H1 (cell line): ENCODE measurements at regions not wholly inside any gene's neighbourhood (a gene's known extent, or its start where the extent isn't known, plus 50 kb on each side); places are given as distances from the start of the nearest gene placed in this dataset.

Source experiments
- EP300 ChIP-seq, 2 experiments: IDR thresholded peaks; 1 replicate in 1 of 2; 2 replicates in 1 of 2; pipeline ENCODE4 v1.6.1; 2011 to 2012; ENCODE audit warnings: low read depth in 2 of 2, low read length in 2 of 2, mild to moderate bottlenecking in 2 of 2, borderline replicate concordance in 1 of 2, inconsistent platforms in 1 of 2, moderate library complexity in 1 of 2
- HDAC2 ChIP-seq, 2 experiments: fragments of 300-600 bp in 1 of 2; sonication (generic) in 1 of 2; IDR thresholded peaks; 2 replicates each; pipeline ENCODE4 v1.6.1; 2011 to 2012; ENCODE audit warnings: low read depth in 2 of 2, low read length in 2 of 2, mild to moderate bottlenecking in 2 of 2, moderate library complexity in 2 of 2, borderline replicate concordance in 1 of 2, inconsistent platforms in 1 of 2
- KDM4A ChIP-seq: IDR thresholded peaks from one replicate; pipeline ENCODE4 v1.7.1; 2012; ENCODE audit warnings: low read depth, mild to moderate bottlenecking, moderate library complexity, low read length, inconsistent platforms; ENCODE audit not compliant: severe bottlenecking
- POLR2AphosphoS5 ChIP-seq: IDR thresholded peaks from 2 replicates; pipeline ENCODE4 v1.6.1; 2011; ENCODE audit warnings: low read depth, low read length
- RNF2 ChIP-seq: fragments of 200-900, 300-1000 bp; sonication (generic); IDR thresholded peaks from 2 replicates; pipeline ENCODE4 v1.7.1; 2016; ENCODE audit warnings: borderline replicate concordance, low read depth, mild to moderate bottlenecking, antibody characterized with exemption, low read length; ENCODE audit not compliant: poor library complexity, severe bottlenecking; ENCODE audit errors: missing control alignments
- SIN3A ChIP-seq, 2 experiments: IDR thresholded peaks in 1 of 2; conservative IDR thresholded peaks in 1 of 2; 2 replicates each; pipeline ENCODE4 v1.6.1; 2011 to 2012; ENCODE audit warnings: low read length in 2 of 2, improper control_type of control experiment in 1 of 2, low read depth in 1 of 2, mild to moderate bottlenecking in 1 of 2

DNA sequence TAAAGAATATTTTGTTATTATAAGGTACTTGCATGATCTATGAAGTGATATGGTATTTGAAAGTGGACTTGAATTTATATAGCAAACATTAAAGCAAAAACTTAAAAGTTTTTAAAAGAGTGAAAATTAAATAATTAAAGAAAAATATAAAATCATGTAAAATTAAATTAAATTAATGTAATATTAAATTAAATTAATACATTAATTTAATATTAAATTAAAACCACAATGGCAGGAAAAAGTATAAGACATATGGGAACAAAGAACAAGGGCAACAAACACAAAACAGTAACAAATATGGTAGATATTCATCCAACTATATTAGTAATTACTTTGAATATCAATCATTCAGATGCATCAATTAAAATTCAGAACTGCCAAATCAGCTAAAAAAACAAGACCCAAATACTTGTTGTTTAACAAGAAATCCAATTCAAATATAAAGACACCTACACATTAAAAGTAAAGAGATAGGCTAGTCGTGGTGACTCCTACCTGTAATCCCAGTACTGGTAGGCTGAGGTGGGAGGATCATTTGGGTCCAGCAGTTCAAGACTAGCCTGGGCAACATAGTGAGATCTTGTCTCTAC lies 992.2 kb upstream of the MIR17HG start (continued):
- TF ChIP-seq KDM4A (no peak), EP300 (IDR thresholded peaks at IDR 0.05; ENCODE audit: borderline replicate concordance in 1 of 2, low read depth in 2 of 2, low read length in 2 of 2) (no peak), SIN3A (conservative IDR thresholded peaks at IDR 0.05 in 1 of 2, IDR thresholded peaks at IDR 0.05 in 1 of 2; ENCODE audit: low read depth in 1 of 2, low read length in 2 of 2) (no peak), RNF2 (no peak), POLR2AphosphoS5 (no peak), HDAC2 (IDR thresholded peaks at IDR 0.05; ENCODE audit: borderline replicate concordance in 1 of 2, low read depth in 2 of 2, low read length in 2 of 2) (no peak)
